AG04450 (cell line): ENCODE measurements at regions not wholly inside any gene's neighbourhood (a gene's known extent, or its start where the extent isn't known, plus 50 kb on each side); places are given as distances from the start of the nearest gene placed in this dataset.

ENCODE experiments used
- CTCF ChIA-PET: fragments of 300-600, 350-600 bp; formaldehyde crosslinking; extraction: SDS; loops from one replicate; lab custom pipeline; 2022; ENCODE audit warnings: antibody characterized with exemption, inconsistent platforms; lab: Charles Lee
- POLR2A ChIA-PET: fragments of 350-600 bp; formaldehyde crosslinking; extraction: SDS; loops from one replicate; lab custom pipeline; 2021; ENCODE audit warnings: antibody characterized with exemption, inconsistent platforms; lab: Yijun Ruan, JAX
- DNase-seq: peaks from one replicate; pipeline ENCODE4 v3.0.0-alpha.2; 2011; ENCODE audit warnings: low read depth, low spot score
- H3K27ac ChIP-seq: one replicate; pipeline ENCODE4 v1.5.1; 2012; ENCODE audit warnings: low read depth, low read length, control low read depth
- H3K27me3 ChIP-seq: one replicate; pipeline ENCODE4 v1.6.0; 2012; ENCODE audit warnings: low read length; ENCODE audit not compliant: control insufficient read depth, insufficient read depth
- H3K4me3 ChIP-seq: 2 replicates; pipeline ENCODE4 v1.5.1; 2011; ENCODE audit warnings: mild to moderate bottlenecking, low read depth, low read length, control low read depth
- H3K9me3 ChIP-seq: 2 replicates; pipeline ENCODE4 v1.5.1; 2012; ENCODE audit warnings: low read length; ENCODE audit not compliant: control insufficient read depth, insufficient read depth
- CTCF ChIP-seq: IDR thresholded peaks from 2 replicates; pipeline ENCODE4 v1.5.1; 2011; ENCODE audit warnings: low read depth, low read length, control low read depth, inconsistent platforms

GRCh38 chr14:101472518-101472849, 88.8 kb upstream of the DIO3 start:
- ChIA-PET CTCF (no interaction called here), POLR2A (no interaction called here)
- no peak for TF ChIP-seq CTCF
- no peak overlapping the region for H3K27ac ChIP-seq
- DNase-seq: no peak
- no peak overlapping the region for H3K4me3 ChIP-seq
- H3K9me3 ChIP-seq: peaks cover 14% of the 10 kb centered on the region
- no peaks in the 10 kb centered on the region for H3K27me3 ChIP-seq

- H3K27ac ChIP-seq: no peak overlapping the region
- ChIA-PET POLR2A (no interaction called here), CTCF (no interaction called here)
- no peak overlapping the region for H3K4me3 ChIP-seq
- no peaks in the 10 kb centered on the region for H3K27me3 ChIP-seq
- no peak for DNase-seq
- no peak for TF ChIP-seq CTCF
- H3K9me3 ChIP-seq: peaks cover 14% of the 10 kb centered on the region
These were observed 88.1 kb upstream of the DIO3 start for GRCh38 chr14:101473045-101473729.

- CTCF ChIA-PET: no interaction called here
- Histone ChIP-seq H3K27me3 (peaks cover 4% of the 10 kb centered on the region), H3K27ac (no peak overlapping the region), H3K9me3 (peaks cover 14% of the 10 kb centered on the region), H3K4me3 (no peak overlapping the region)
- DNase-seq: no peak
- TF ChIP-seq CTCF: no peak
- POLR2A ChIA-PET: no interaction called here
These were observed 87.3 kb upstream of the DIO3 start for GRCh38 chr14:101473795-101474562.

GRCh38 chr14:101474563-101475455, 86.5 kb upstream of the DIO3 start:
- H3K27ac ChIP-seq: no peak overlapping the region
- peaks cover 4% of the 10 kb centered on the region for H3K27me3 ChIP-seq
- ChIA-PET CTCF (no interaction called here), POLR2A (no interaction called here)
- H3K4me3 ChIP-seq: no peak overlapping the region
- no peak for DNase-seq
- TF ChIP-seq CTCF: no peak
- peaks cover 6% of the 10 kb centered on the region; the same call in 1 of the 2 replicates for H3K9me3 ChIP-seq
